SU-DHL-6 (cell line): ENCODE measurements at regions not wholly inside any gene's neighbourhood (a gene's known extent, or its start where the extent isn't known, plus 50 kb on each side); places are given as distances from the start of the nearest gene placed in this dataset.

Experiments
- EZH2phosphoT487 ChIP-seq: fragments of 200-600 bp; sonication (generic), shearing (Covaris generic); conservative IDR thresholded peaks from 2 replicates; pipeline ENCODE4 v1.6.1; 2018; ENCODE audit warnings: mild to moderate bottlenecking, antibody characterized with exemption, low read length, moderate library complexity, mixed read lengths
- TF ChIP-seq, protein P1 (sequence below): fragments of 200-600 bp; sonication (generic); IDR thresholded peaks from one replicate; pipeline ENCODE4 v1.5.1; 2017; ENCODE audit warnings: antibody characterized with exemption, mild to moderate bottlenecking, low read length, moderate library complexity; ENCODE audit not compliant: insufficient read depth, poor library complexity, severe bottlenecking

DNA sequence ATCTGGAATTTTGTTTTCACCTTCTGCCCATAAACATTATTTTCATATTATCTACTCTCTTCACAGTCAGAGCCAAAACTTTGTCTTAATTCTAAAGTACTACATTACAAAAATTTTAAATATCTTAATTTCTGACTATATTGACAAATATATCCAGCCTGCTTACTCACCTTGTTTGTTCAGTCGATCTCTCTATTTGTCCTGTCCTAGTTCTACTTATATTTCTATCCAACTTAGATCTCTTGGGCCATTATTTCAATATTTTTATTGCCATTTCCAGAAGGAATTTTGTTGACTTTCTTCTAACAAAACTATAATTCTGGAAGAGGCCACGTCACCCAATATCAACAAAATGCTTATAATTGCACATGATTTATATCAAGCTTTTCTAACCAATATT is 652.8 kb upstream of the CTNND2 start:
- TF ChIP-seq, protein P1, sequence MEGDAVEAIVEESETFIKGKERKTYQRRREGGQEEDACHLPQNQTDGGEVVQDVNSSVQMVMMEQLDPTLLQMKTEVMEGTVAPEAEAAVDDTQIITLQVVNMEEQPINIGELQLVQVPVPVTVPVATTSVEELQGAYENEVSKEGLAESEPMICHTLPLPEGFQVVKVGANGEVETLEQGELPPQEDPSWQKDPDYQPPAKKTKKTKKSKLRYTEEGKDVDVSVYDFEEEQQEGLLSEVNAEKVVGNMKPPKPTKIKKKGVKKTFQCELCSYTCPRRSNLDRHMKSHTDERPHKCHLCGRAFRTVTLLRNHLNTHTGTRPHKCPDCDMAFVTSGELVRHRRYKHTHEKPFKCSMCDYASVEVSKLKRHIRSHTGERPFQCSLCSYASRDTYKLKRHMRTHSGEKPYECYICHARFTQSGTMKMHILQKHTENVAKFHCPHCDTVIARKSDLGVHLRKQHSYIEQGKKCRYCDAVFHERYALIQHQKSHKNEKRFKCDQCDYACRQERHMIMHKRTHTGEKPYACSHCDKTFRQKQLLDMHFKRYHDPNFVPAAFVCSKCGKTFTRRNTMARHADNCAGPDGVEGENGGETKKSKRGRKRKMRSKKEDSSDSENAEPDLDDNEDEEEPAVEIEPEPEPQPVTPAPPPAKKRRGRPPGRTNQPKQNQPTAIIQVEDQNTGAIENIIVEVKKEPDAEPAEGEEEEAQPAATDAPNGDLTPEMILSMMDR = no peak
- TF ChIP-seq EZH2phosphoT487 = no peak
